Stimulated activated CD4-positive, alpha-beta T cell treated with anti-CD3 and anti-CD28 coated beads, Interleukin-2, amount 100 ng/mL, for 24 hours (primary cell): ENCODE measurements at regions not wholly inside any gene's neighbourhood (a gene's known extent, or its start where the extent isn't known, plus 50 kb on each side); places are given as distances from the start of the nearest gene placed in this dataset.
"Not testable (repeated sequence)": the region's sequence is repeated elsewhere in the genome, so short reads cannot be mapped to it uniquely, and the experiment has no call there.

Source experiments
- DNase-seq, 2 donors: peaks; one replicate each; pipeline ENCODE4 v3.0.0-alpha.2; 2020

DNA sequence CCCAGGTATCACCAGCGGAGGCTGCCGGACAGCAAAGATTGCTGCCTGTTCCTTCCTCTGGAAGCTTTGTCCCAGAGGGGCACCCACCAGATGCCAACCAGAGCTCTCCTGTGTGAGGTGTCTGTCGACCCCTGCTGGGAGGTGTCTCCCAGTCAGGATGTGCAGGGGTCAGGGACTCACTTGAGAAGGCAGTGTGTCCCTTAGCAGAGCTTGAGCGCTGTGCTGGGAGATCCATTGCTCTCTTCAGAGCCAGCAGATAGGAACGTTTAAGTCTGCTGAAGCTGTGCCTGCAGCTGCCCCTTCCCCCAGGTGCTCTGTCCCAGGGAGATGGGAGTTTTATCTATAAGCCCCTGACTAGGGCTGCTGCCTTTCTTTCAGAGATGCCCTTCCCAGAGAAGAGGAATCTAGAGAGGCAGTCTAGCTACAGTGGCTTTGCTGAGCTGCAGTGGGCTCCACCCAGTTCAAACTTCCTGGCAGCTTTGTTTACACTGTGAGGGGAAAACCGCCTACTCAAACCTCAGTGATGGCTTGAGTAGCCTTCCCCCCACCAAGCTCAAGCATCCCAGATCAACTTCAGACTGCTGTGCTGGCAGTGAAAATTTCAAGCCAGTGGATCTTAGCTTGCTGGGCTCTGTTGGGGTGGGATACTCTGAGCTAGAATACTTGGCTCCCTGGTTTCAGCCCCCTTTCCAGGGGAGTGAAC, 253.7 kb downstream of the SPATA31A6 start:
- not testable (repeated sequence) for DNase-seq

DNA sequence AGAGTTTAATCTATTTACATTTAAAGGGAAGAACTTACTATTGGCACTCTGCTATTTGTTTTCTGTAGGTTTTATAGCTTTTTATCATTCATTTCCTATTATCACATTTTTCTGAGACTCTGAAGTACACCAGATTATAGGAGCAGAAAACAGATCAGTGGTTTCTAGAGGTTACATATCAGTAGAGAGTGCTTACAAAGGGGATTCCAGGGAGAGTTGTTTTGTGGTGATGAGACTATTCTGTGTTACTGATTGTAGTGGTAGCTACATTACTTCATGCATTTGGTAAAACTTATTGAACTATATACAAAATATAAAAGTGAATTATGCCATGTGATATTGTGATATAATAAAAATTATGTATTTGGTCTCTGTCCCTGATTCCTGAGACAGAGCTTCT, 259.2 kb downstream of the SPATA31A6 start:
- not testable (repeated sequence) for DNase-seq

GRCh38 chr9:42443414-42443813, 260.0 kb downstream of the SPATA31A6 start:
- DNase-seq, result not testable (repeated sequence)

DNA sequence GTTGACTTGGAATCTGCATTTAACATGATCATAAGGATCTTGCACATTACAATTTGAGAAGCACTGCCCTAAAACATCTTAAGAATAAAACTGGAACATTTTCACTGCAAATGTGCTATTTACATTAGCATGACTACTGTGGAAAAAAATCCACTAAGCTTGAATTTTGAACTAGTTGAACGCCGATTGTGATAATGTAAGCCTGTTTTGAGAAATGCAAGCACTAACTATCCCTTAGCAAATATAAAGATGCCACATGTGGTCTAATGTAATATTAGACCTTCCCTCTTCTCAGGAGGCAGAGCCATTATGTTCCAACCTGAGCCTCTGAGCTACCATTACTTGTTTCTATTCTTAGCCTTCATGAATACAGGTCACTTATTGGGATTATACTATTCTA, 278.0 kb downstream of the SPATA31A6 start:
- DNase-seq, result not testable (repeated sequence)

DNA sequence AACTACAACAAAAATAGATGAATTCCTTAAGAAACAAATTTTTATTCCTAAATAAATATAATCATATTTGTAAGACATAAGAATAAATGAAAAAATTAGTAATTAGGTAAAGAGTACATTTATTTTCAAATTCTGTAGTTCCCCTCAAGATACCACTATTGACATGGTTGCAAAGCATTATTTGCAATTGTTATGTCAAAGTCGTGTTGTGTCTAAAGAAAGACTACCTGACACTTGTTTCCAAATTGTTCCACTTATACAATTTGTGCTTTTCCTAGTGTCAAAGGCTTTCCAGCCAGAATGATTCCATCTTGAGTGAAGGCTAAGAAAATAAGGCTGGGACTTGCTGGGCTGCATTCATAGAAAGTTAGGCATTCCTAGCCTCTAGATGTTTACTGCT, 278.4 kb downstream of the SPATA31A6 start:
- not testable (repeated sequence) for DNase-seq

- not testable (repeated sequence) for DNase-seq
Observed at GRCh38 chr9:42463981-42464380, 280.5 kb downstream of the SPATA31A6 start.

DNA sequence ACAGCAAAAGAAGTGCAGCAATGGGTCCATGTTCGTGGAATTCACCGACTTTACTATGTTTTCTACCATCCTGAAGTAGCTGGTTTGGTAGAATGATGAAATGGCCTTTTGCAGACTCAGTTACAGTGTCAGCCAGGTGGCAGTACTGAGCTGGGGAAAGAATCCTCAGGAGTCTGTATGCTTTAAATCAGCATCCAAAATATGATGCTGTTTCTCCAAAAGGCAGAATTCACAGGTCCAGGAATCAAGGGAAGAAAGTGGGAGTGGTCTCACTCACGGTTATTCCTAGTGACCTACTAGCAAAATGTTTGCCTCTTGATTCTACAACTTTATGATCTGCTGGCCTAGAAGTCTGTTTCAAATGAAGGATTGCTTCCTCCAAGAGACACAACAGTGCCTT, 287.1 kb downstream of the SPATA31A6 start:
- DNase-seq, result not testable (repeated sequence)

DNA sequence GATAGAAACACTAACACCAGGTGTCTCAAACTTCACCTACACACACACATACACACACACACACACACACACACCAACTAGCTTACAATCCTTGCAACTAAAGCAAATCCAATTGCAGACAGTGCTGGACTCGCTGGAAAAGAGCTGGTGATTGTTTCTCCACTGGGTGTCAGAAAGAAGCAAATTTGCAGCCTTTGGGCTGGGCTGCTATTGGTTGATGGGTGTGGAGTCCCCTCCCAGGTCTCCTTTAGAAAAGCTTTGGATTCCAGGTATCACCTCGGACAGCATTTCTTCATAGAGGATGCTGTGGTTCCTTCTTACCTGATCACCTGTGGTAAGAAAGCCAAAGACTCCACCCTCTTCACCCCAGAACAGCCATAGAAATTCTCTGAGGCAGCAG, 307.5 kb downstream of the SPATA31A6 start:
- not testable (repeated sequence) for DNase-seq

GRCh38 chr9:42502620-42503264, 319.3 kb downstream of the SPATA31A6 start:
- not testable (repeated sequence) for DNase-seq

DNA sequence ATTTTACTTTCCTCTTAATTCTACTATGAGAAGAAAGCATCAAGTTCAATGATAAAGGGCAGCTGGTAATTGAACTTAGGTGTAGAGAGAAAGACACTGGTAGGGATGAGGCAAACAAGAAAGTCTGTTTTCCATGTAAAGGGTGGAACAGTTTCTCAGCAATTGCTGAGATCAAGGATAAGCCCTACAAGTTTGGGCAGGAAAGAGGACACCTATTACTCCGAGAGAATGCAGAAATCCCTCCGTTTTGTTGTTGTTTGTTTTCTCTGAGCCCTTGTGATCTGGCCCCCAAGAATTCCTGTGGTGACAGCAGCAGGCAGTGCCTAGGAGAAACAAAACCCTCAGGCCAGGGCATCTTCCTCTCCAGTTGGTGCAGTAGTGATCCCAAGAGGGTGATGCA, 324.7 kb downstream of the SPATA31A6 start:
- not testable (repeated sequence) for DNase-seq

DNA sequence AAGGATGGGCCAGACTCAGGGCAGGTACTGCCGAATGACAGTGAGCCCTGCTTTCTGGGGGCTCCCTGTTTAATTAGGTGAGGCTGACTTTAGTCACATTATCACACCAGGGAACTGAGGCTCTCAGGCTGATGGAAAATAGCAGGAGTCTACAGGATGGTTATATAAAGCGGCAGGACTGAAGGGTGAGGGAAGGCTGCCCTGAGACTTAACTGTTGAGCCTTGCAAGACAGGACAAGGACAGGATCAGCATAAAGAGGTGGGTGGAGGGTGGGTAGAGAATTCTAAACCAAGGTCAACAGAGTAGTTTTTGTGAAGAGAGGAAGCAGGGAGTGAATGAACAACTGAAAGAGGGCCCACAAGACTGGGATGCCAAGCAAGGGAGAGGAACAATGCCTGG, 330.1 kb downstream of the SPATA31A6 start:
- DNase-seq, result not testable (repeated sequence)

GRCh38 chr9:42534325-42534983, 351.0 kb downstream of the SPATA31A6 start:
- DNase-seq, result not testable (repeated sequence)

DNA sequence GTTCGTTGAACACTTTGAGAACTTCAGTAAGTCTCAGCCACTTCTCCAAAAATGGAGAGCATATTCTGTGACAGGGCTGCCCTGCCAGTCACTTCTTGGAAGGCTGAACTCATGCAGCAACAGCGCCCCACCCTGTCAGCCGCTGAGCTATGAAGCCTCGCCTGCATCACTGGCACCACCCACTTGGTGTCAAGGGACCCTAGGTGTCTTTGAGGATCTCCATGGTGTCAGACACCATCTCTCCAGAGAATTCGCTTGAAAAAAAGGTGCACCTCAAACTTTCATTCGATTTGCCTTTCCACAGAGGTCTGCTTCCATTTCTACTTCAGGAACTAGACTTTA, 351.5 kb downstream of the SPATA31A6 start:
- DNase-seq, result peak; percentile 11 to 35

DNA sequence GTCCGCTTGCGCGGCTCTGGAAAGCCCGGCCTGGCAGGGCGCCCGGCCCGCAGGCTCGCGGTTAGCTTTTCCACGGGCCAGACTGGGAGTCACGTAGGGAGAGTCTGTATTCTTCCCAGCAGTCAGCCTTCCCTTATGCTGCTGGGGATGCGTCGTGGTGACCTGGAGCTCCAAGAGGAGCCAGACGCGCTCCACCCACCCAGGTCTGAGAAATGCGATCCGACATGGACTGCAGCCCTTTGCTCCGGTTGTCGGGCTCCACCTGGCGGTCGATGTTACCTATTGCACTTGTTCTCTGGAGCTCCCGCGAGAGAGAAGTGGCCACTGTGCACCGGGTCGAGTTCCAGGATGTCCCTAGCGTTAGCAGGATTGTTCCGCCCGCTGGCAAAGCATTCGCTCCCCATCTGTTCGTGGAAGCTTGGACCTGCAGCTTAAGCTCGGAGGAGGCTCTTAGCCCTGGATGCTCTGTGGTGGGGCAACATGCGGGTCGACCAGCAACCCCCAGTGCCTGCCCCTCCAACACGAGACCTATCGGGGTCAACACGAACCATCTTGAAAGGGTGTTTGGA, 367.4 kb downstream of the SPATA31A6 start:
- peak in 1 of 2 donors; percentile 2 for DNase-seq

DNA sequence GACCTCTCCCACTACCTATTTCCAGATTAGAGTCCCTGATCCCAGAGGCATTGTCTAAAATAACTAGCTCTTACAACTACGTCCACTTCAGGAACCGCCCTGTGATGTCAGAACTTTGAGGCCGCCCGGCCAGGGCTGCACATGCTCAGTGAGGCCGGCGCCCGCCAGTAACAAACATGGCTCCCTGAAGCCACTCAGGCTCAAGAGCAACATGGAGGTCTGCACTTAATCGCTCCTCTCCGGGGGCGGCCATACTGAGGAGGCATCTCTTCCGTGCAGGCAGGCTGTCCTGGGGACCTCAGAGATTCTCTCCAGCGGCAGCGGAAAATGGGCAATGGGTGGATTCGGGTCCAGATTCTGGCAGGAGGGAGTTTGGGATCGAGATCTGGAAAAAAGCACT, 385.1 kb downstream of the SPATA31A6 start:
- not testable (repeated sequence) for DNase-seq

GRCh38 chr9:42568942-42569556, 385.6 kb downstream of the SPATA31A6 start:
- DNase-seq, result peak in 1 of 2 donors; percentile 6

- not testable (repeated sequence) for DNase-seq
Observed at GRCh38 chr9:42577851-42578250, 394.4 kb downstream of the SPATA31A6 start.
